ENCODE measurements at regions not wholly inside any gene's neighbourhood (a gene's known extent, or its start where the extent isn't known, plus 50 kb on each side); places are given as distances from the start of the nearest gene placed in this dataset.
"Not testable (repeated sequence)": the region's sequence is repeated elsewhere in the genome, so short reads cannot be mapped to it uniquely, and the experiment has no call there.

- DNase-seq: not testable (repeated sequence)
These were observed 334.8 kb downstream of the RPIA start for GRCh38 chr2:89026296-89026695.

GRCh38 chr2:89027115-89027514 is 335.6 kb downstream of the RPIA start:
- DNase-seq: not testable (repeated sequence)

- not testable (repeated sequence) for DNase-seq
These were observed 336.1 kb downstream of the RPIA start for GRCh38 chr2:89027536-89027935.

- not testable (repeated sequence) for DNase-seq
These were observed 337.8 kb downstream of the RPIA start for GRCh38 chr2:89029257-89029656.

- peak; percentile 22 for DNase-seq
These were observed 356.9 kb downstream of the RPIA start for GRCh38 chr2:89048138-89049066.

GRCh38 chr2:89058616-89059015 is 367.1 kb downstream of the RPIA start:
- DNase-seq: not testable (repeated sequence)

GRCh38 chr2:89061174-89061573 is 369.7 kb downstream of the RPIA start:
- not testable (repeated sequence) for DNase-seq

- not testable (repeated sequence) for DNase-seq
These were observed 385.3 kb downstream of the RPIA start for GRCh38 chr2:89076771-89077170.

- not testable (repeated sequence) for DNase-seq
These were observed 401.4 kb downstream of the RPIA start for GRCh38 chr2:89092911-89093310.

GRCh38 chr2:89095060-89095459 is 403.6 kb downstream of the RPIA start:
- DNase-seq: not testable (repeated sequence)

- not testable (repeated sequence) for DNase-seq
These were observed 411.1 kb downstream of the RPIA start for GRCh38 chr2:89102587-89102986.

- DNase-seq: not testable (repeated sequence)
These were observed 415.0 kb downstream of the RPIA start for GRCh38 chr2:89106369-89107019.

GRCh38 chr2:89112434-89112833 is 421.0 kb downstream of the RPIA start:
- DNase-seq: not testable (repeated sequence)

GRCh38 chr2:89113286-89113685 is 421.8 kb downstream of the RPIA start:
- DNase-seq: not testable (repeated sequence)

GRCh38 chr2:89129440-89129839 is 438.0 kb downstream of the RPIA start:
- DNase-seq: not testable (repeated sequence)

- DNase-seq: not testable (repeated sequence)
These were observed 439.3 kb downstream of the RPIA start for GRCh38 chr2:89130665-89131308.

- DNase-seq: not testable (repeated sequence)
These were observed 451.5 kb downstream of the RPIA start for GRCh38 chr2:89142959-89143358.

GRCh38 chr2:89145342-89145741 is 453.9 kb downstream of the RPIA start:
- not testable (repeated sequence) for DNase-seq

GRCh38 chr2:89148256-89148655 is 456.8 kb downstream of the RPIA start:
- not testable (repeated sequence) for DNase-seq

GRCh38 chr2:89151699-89152098 is 460.2 kb downstream of the RPIA start:
- DNase-seq: not testable (repeated sequence)

GRCh38 chr2:89152501-89152900 is 461.0 kb downstream of the RPIA start:
- DNase-seq: not testable (repeated sequence)

GRCh38 chr2:89153210-89153609 is 461.7 kb downstream of the RPIA start:
- not testable (repeated sequence) for DNase-seq

GRCh38 chr2:89154247-89154682 is 462.8 kb downstream of the RPIA start:
- not testable (repeated sequence) for DNase-seq
